ENCODE measurements at regions not wholly inside any gene's neighbourhood (a gene's known extent, or its start where the extent isn't known, plus 50 kb on each side); places are given as distances from the start of the nearest gene placed in this dataset.
A peak's percentile ranks its signal among the peaks of the same experiment; 100 is the strongest.

GRCh38 chr3:23741036-23741706 is 64.6 kb upstream of the UBE2E1 start:
- H3K4me3 Mint-ChIP-seq = peak overlapping the region in 1 of 2 donors; percentile 0
- H3K27ac Mint-ChIP-seq = peak overlapping the region; percentile 27 to 40
- no peaks in the 10 kb centered on the region for H3K9me3 Mint-ChIP-seq
- DNase-seq (no peak), ATAC-seq (no peak)
- H3K27me3 Mint-ChIP-seq = peaks cover 51% of the 10 kb centered on the region
- peaks cover 19% of the 10 kb centered on the region for H3K4me1 Mint-ChIP-seq

- Mint-ChIP-seq H3K9me3 (no peaks in the 10 kb centered on the region), H3K27me3 (peaks cover 34% of the 10 kb centered on the region), H3K4me1 (peaks cover 19% of the 10 kb centered on the region), H3K4me3 (no peak overlapping the region), H3K27ac (peak overlapping the region in 1 of 2 donors; percentile 74)
- DNase-seq (no peak), ATAC-seq (no peak)
Measured at GRCh38 chr3:23743141-23743784, 62.5 kb upstream of the UBE2E1 start.

GRCh38 chr3:23746441-23746840 is 59.3 kb upstream of the UBE2E1 start:
- DNase-seq (no peak), ATAC-seq (no peak)
- Mint-ChIP-seq H3K4me3 (no peak overlapping the region), H3K27ac (no peak overlapping the region), H3K4me1 (peaks cover 6% of the 10 kb centered on the region), H3K27me3 (peaks cover 24% of the 10 kb centered on the region), H3K9me3 (no peaks in the 10 kb centered on the region)

- Mint-ChIP-seq H3K4me1 (peaks cover 6% of the 10 kb centered on the region), H3K9me3 (no peaks in the 10 kb centered on the region), H3K27me3 (peaks cover 13% of the 10 kb centered on the region), H3K27ac (no peak overlapping the region), H3K4me3 (no peak overlapping the region)
- no peak for ATAC-seq
- no peak for DNase-seq
Measured at GRCh38 chr3:23747841-23748240, 57.9 kb upstream of the UBE2E1 start.

GRCh38 chr3:23748398-23749110 is 57.2 kb upstream of the UBE2E1 start:
- no peaks in the 10 kb centered on the region for H3K9me3 Mint-ChIP-seq
- no peak for DNase-seq
- peaks cover 12% of the 10 kb centered on the region for H3K27me3 Mint-ChIP-seq
- ATAC-seq = no peak
- peaks cover 6% of the 10 kb centered on the region for H3K4me1 Mint-ChIP-seq
- no peak overlapping the region for H3K27ac Mint-ChIP-seq
- no peak overlapping the region for H3K4me3 Mint-ChIP-seq

GRCh38 chr3:23749609-23750008 is 56.1 kb upstream of the UBE2E1 start:
- ATAC-seq = no peak
- Mint-ChIP-seq H3K4me3 (no peak overlapping the region), H3K4me1 (peaks cover 6% of the 10 kb centered on the region)

GRCh38 chr3:23750573-23751210 is 55.1 kb upstream of the UBE2E1 start:
- H3K27ac Mint-ChIP-seq = peak overlapping the region in 1 of 2 donors; percentile 9
- no peak overlapping the region for H3K4me3 Mint-ChIP-seq
- H3K4me1 Mint-ChIP-seq = peaks cover 6% of the 10 kb centered on the region
- H3K9me3 Mint-ChIP-seq = no peaks in the 10 kb centered on the region
- ATAC-seq = no peak
- DNase-seq = no peak
- H3K27me3 Mint-ChIP-seq = peaks cover 6% of the 10 kb centered on the region

More at GRCh38 chr3:23749609-23750008, 56.1 kb upstream of the UBE2E1 start:
- no peaks in the 10 kb centered on the region for H3K9me3 Mint-ChIP-seq
- no peak for DNase-seq
- H3K27me3 Mint-ChIP-seq = peaks cover 6% of the 10 kb centered on the region
- H3K27ac Mint-ChIP-seq = peak overlapping the region in 1 of 2 donors; percentile 19

- Mint-ChIP-seq H3K27ac (no peak overlapping the region), H3K4me3 (no peak overlapping the region), H3K4me1 (peaks cover 6% of the 10 kb centered on the region), H3K27me3 (peaks cover 9% of the 10 kb centered on the region), H3K9me3 (no peaks in the 10 kb centered on the region)
- DNase-seq = no peak
- no peak for ATAC-seq
Measured at GRCh38 chr3:23751212-23751723, 54.5 kb upstream of the UBE2E1 start.

- no peak for ATAC-seq
- H3K4me1 Mint-ChIP-seq = peaks cover 6% of the 10 kb centered on the region
- peaks cover 12% of the 10 kb centered on the region for H3K27me3 Mint-ChIP-seq
- no peak overlapping the region for H3K27ac Mint-ChIP-seq
- no peak overlapping the region for H3K4me3 Mint-ChIP-seq
- no peak for DNase-seq
- H3K9me3 Mint-ChIP-seq = no peaks in the 10 kb centered on the region
Measured at GRCh38 chr3:23752126-23752525, 53.6 kb upstream of the UBE2E1 start.

GRCh38 chr3:23754215-23754614 is 51.5 kb upstream of the UBE2E1 start:
- H3K4me3 Mint-ChIP-seq = no peak overlapping the region
- DNase-seq (no peak), ATAC-seq (no peak)
- peaks cover 12% of the 10 kb centered on the region for H3K27me3 Mint-ChIP-seq
- no peak overlapping the region for H3K27ac Mint-ChIP-seq
- H3K4me1 Mint-ChIP-seq = peaks cover 6% of the 10 kb centered on the region
- no peaks in the 10 kb centered on the region for H3K9me3 Mint-ChIP-seq

All from stimulated activated naive CD8-positive, alpha-beta T cell treated with anti-CD3 and anti-CD28 coated beads, Interleukin-15, amount 100 ng/mL, for 72 hours (primary cell).